K562 (cell line): ENCODE measurements at regions not wholly inside any gene's neighbourhood (a gene's known extent, or its start where the extent isn't known, plus 50 kb on each side); places are given as distances from the start of the nearest gene placed in this dataset.

Experiments
- ATAC-seq: fragments of 200-7000 bp; cut with Tn5 transposase; 3 replicates; pipeline ENCODE4 v1.9.1; 2020; ENCODE audit warnings: moderate library complexity
- BruUV-seq: library from RNA; stranded (reverse); fragments of 400-500 nt; replicated peaks from 2 replicates; lab custom pipeline; 2021; lab: Mats Ljungman, UMichigan
- CTCF ChIA-PET: fragments of 300-600 bp; formaldehyde crosslinking; extraction: SDS; loops from one replicate; lab custom pipeline; 2021; ENCODE audit warnings: low intra/inter-chr PET ratio; lab: Yijun Ruan, JAX
- POLR2A ChIA-PET: fragments of 300-600, 350-650 bp; sonication (Branson Sonifier 250); formaldehyde crosslinking; extraction: SDS; loops from one replicate; lab custom pipeline; 2021; ENCODE audit warnings: antibody characterized with exemption, inconsistent platforms; lab: Yijun Ruan, JAX
- DNase-seq, 4 experiments: peaks; one replicate each; pipeline versions ENCODE4 v3.0.0 to v3.0.0-alpha.2; 2011 to 2018; ENCODE audit warnings: low spot score in 3 of 4, mixed read lengths in 3 of 4; ENCODE audit errors: extremely low read depth in 1 of 4
- FAIRE-seq: peaks from 2 replicates; lab custom pipeline; 2011; peaks lifted over from hg19 to GRCh38; lab: Jason Lieb, UNC
- H2AFZ ChIP-seq: 2 replicates; pipeline ENCODE4 v1.6.0; 2011; ENCODE audit warnings: low read depth, low read length, control low read depth, inconsistent platforms
- H3K27ac ChIP-seq: fragments of 200-600 bp; 3 replicates; pipeline ENCODE4 v1.8.0; 2011; ENCODE audit warnings: low read depth, mild to moderate bottlenecking, control low read depth, inconsistent platforms, low read length, moderate library complexity, mixed read lengths; ENCODE audit errors: extremely low read depth
- H3K27me3 ChIP-seq, 2 experiments: fragments of 300-600 bp in 1 of 2; 2 replicates in 1 of 2; 3 replicates in 1 of 2; pipeline versions ENCODE4 v1.6.0 to v1.8.0; 2011; ENCODE audit warnings: inconsistent platforms in 2 of 2, low read length in 2 of 2, mild to moderate bottlenecking in 1 of 2, mixed read lengths in 1 of 2, moderate library complexity in 1 of 2; ENCODE audit not compliant: control insufficient read depth in 2 of 2, insufficient read depth in 2 of 2
- H3K36me3 ChIP-seq: fragments of 300-600 bp; 3 replicates; pipeline ENCODE4 v1.8.0; 2011; ENCODE audit warnings: mild to moderate bottlenecking, low read length, inconsistent platforms; ENCODE audit not compliant: control insufficient read depth, insufficient read depth
- H3K4me1 ChIP-seq, 2 experiments: fragments of 200-600 bp in 1 of 2; replicated peaks in 1 of 2; 2 replicates in 1 of 2; 3 replicates in 1 of 2; pipeline versions ENCODE4 v1.5.1 to v1.8.0; 2011; ENCODE audit warnings: inconsistent platforms in 2 of 2, low read length in 2 of 2, mild to moderate bottlenecking in 1 of 2, mixed read lengths in 1 of 2, moderate library complexity in 1 of 2; ENCODE audit not compliant: control insufficient read depth in 2 of 2, insufficient read depth in 2 of 2
- H3K4me2 ChIP-seq: 2 replicates; pipeline ENCODE4 v1.6.1; 2011; ENCODE audit warnings: low read length, control low read depth, inconsistent platforms, mixed read lengths; ENCODE audit not compliant: insufficient read depth
- H3K4me3 ChIP-seq: fragments of 200-600 bp; sonication (generic), shearing (Covaris generic); 2 replicates; pipeline ENCODE4 v1.5.1; 2016; ENCODE audit warnings: control low read depth, inconsistent platforms
- H3K79me2 ChIP-seq: fragments of 200-600 bp; 3 replicates; pipeline ENCODE4 v1.8.0; 2011; ENCODE audit warnings: low read length, inconsistent platforms; ENCODE audit not compliant: control insufficient read depth, insufficient read depth
- H3K9ac ChIP-seq, 2 experiments: 2 replicates each; pipeline versions ENCODE4 v1.6.0 to v1.6.1; 2011; ENCODE audit warnings: low read depth in 2 of 2, low read length in 2 of 2, control low read depth in 1 of 2, inconsistent platforms in 1 of 2, mild to moderate bottlenecking in 1 of 2, mixed read lengths in 1 of 2; ENCODE audit not compliant: insufficient read depth in 1 of 2
- H3K9me1 ChIP-seq: one replicate; pipeline ENCODE4 v1.6.0; 2011; ENCODE audit warnings: inconsistent platforms, mild to moderate bottlenecking, low read length, moderate library complexity; ENCODE audit not compliant: control insufficient read depth, insufficient read depth
- H3K9me3 ChIP-seq: replicated peaks from 2 replicates; pipeline ENCODE4 v1.5.1; 2011; ENCODE audit warnings: low read depth, low read length, inconsistent platforms; ENCODE audit not compliant: control insufficient read depth, insufficient read depth
- H4K20me1 ChIP-seq: replicated peaks from 2 replicates; pipeline ENCODE4 v1.6.1; 2011; ENCODE audit warnings: low read length, inconsistent platforms, mixed read lengths; ENCODE audit not compliant: control insufficient read depth, insufficient read depth
- ARID1B ChIP-seq: fragments of 450-650 bp; IDR thresholded peaks from 2 replicates; pipeline ENCODE4 v1.6.1; 2016; ENCODE audit warnings: antibody characterized with exemption, mild to moderate bottlenecking, inconsistent platforms
- CBX1 ChIP-seq: sonication (generic); IDR thresholded peaks from 2 replicates; pipeline ENCODE4 v1.6.1; 2016; ENCODE audit warnings: antibody characterized with exemption, low read depth, mild to moderate bottlenecking
- DPF2 ChIP-seq: fragments of 450-650 bp; IDR thresholded peaks from 2 replicates; pipeline ENCODE4 v1.6.1; 2016
- GTF2A2 ChIP-seq: IDR thresholded peaks from 2 replicates; pipeline ENCODE4 v1.6.1; 2016; ENCODE audit warnings: mild to moderate bottlenecking, missing genetic modification characterization, missing compliant biosample characterization
- HIVEP1 ChIP-seq: fragments of 250-450 bp; sonication (Bioruptor Pico); IDR thresholded peaks from 2 replicates; pipeline ENCODE4 v1.4.0; 2020; ENCODE audit warnings: mild to moderate bottlenecking
- HNRNPK ChIP-seq: fragments of 200-400 bp; formaldehyde crosslinking; IDR thresholded peaks from one replicate; pipeline ENCODE4 v1.6.1; 2018; ENCODE audit warnings: mild to moderate bottlenecking, low read depth, low read length; ENCODE audit not compliant: poor library complexity, severe bottlenecking
- MYBL2 ChIP-seq, 2 experiments: fragments of 450-650 bp in 1 of 2; sonication (generic) in 1 of 2; formaldehyde crosslinking in 1 of 2; IDR thresholded peaks; 2 replicates each; pipeline versions ENCODE4 v1.6.1 to v1.8.1; 2017 to 2022; ENCODE audit warnings: borderline replicate concordance in 1 of 2, inconsistent platforms in 1 of 2, low read depth in 1 of 2, mild to moderate bottlenecking in 1 of 2, missing genetic modification reagents in 1 of 2, moderate library complexity in 1 of 2
- PCBP2 ChIP-seq: fragments of 200-400 bp; formaldehyde crosslinking; IDR thresholded peaks from 2 replicates; pipeline ENCODE4 v1.6.1; 2018; ENCODE audit warnings: low read length, low read depth, mild to moderate bottlenecking, moderate library complexity; ENCODE audit not compliant: poor library complexity, severe bottlenecking
- POLR2B ChIP-seq: fragments of 450-650 bp; IDR thresholded peaks from 2 replicates; pipeline ENCODE4 v1.6.1; 2018; ENCODE audit warnings: low read depth; ENCODE audit not compliant: partially characterized antibody
- POLR3G ChIP-seq: IDR thresholded peaks from 2 replicates; pipeline ENCODE4 v1.6.1; 2011; ENCODE audit not compliant: insufficient read length, insufficient replicate concordance; ENCODE audit errors: extremely low read depth
- PURB ChIP-seq: sonication (generic); formaldehyde crosslinking; IDR thresholded peaks from 2 replicates; pipeline ENCODE4 v1.9.0; 2021; ENCODE audit warnings: low read depth, mild to moderate bottlenecking, missing genetic modification reagents
- ZBTB17 ChIP-seq: fragments of 450-650 bp; formaldehyde crosslinking; IDR thresholded peaks from 2 replicates; pipeline ENCODE4 v1.4.0; 2020; ENCODE audit warnings: mild to moderate bottlenecking
- ZFP30 ChIP-seq: fragments of 250-450 bp; sonication (Bioruptor Pico); IDR thresholded peaks from 2 replicates; pipeline ENCODE4 v1.8.0; 2022; ENCODE audit warnings: moderate library complexity, mild to moderate bottlenecking, inconsistent platforms, borderline replicate concordance
- ZNF699 ChIP-seq: fragments of 250-450 bp; sonication (Bioruptor Pico); IDR thresholded peaks from 2 replicates; pipeline ENCODE4 v1.8.0; 2021; ENCODE audit warnings: mild to moderate bottlenecking, moderate library complexity; ENCODE audit not compliant: insufficient replicate concordance
- ZNF707 ChIP-seq: fragments of 250-450 bp; sonication (Bioruptor Pico); conservative IDR thresholded peaks from 2 replicates; pipeline ENCODE4 v1.8.0; 2022; ENCODE audit warnings: inconsistent platforms, mild to moderate bottlenecking, moderate library complexity
- WGBS: fragments of 100-300 bp; shearing (Covaris generic); methylation state at CpG from one replicate; pipeline ENCODE4 v1.1.6; 2016; ENCODE audit warnings: low coverage, mixed read lengths; ENCODE audit not compliant: insufficient coverage; ENCODE audit errors: missing lambda C conversion rate; 5-methylcytosine and 5-hydroxymethylcytosine counted together
- in situ Hi-C: fragments of 300-500 bp; cut with MboI; formaldehyde crosslinking; loops from 4 replicates; pipeline ENCODE4 v1.15.0; 2018; ENCODE audit warnings: inconsistent platforms, mixed read lengths
- intact Hi-C: fragments of 100-400 bp; cut with micrococcal nuclease; formaldehyde crosslinking; loops from 2 replicates; pipeline ENCODE4 v1.14.2; 2022
- TF ChIP-seq, protein P1 (sequence below): sonication (generic); formaldehyde crosslinking; IDR thresholded peaks from 2 replicates; pipeline ENCODE4 v1.8.0; 2022; ENCODE audit warnings: mild to moderate bottlenecking, missing genetic modification reagents
- TF ChIP-seq, protein P2 (sequence below): fragments of 450-650 bp; IDR thresholded peaks from 2 replicates; pipeline ENCODE4 v1.6.1; 2014; ENCODE audit warnings: low read depth, mild to moderate bottlenecking, moderate library complexity, borderline replicate concordance

DNA sequence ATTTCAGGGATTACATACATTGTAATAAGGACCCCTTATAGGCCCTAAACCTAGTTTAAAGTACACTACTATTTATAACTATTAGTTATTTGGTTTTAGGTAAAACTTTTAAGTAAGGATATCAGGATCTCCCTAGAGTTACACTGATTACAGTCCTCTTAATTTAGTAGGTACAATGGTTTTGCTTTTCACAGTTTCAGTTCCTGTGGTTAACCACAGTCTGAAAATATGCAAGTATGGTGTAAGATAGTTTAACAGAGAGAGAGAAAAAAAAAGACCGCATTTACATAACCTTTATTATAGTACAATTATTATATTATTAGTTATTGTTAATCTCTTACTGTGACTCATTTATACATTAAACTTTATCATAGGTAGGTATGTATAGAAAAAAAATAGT, 725.3 kb upstream of the PTPRD start (continued):
- TF ChIP-seq HIVEP1 (CRISPR knock-in tag) (no peak), ZNF699 (CRISPR knock-in tag) (no peak), ZNF707 (CRISPR knock-in tag) (no peak)

DNA sequence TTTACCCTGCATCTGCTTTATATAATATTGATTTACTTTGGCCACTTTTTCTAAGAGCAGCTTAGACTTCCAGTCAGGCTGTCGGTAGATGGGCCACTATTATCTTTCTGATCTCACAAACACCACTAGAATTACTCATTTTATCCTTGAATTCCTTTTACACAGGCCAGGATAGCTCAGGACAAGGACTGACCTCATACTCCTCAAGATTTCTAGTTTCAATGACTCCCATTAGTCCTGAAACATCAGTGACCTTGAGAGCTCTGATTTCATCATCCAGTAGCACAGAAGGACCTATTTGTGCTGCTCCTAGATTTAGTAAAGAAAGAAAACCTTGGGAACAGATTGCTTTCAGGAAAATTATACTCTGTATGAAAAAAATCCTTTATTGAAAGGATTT, 727.9 kb upstream of the PTPRD start:
- intact Hi-C loops (no loop called here), in situ Hi-C loops (no loop called here)
- Histone ChIP-seq H3K4me2 (no peak overlapping the region), H3K9me1 (no peaks in the 10 kb centered on the region), H3K9ac (no peak overlapping the region), H3K27ac (no peak overlapping the region), H3K4me3 (no peak overlapping the region), H3K36me3 (no peaks in the 10 kb centered on the region), H3K79me2 (no peaks in the 10 kb centered on the region), H4K20me1 (no peaks in the 10 kb centered on the region), H2AFZ (no peak overlapping the region), H3K9me3 (no peaks in the 10 kb centered on the region), H3K4me1 (no peaks in the 10 kb centered on the region), H3K27me3 (no peaks in the 10 kb centered on the region)
- DNase-seq (no peak), ATAC-seq (no peak), FAIRE-seq (no peak)
- ChIA-PET CTCF (no interaction called here), POLR2A (no interaction called here)
- BruUV-seq: no TSS peak
- whole genome bisulfite sequencing: 0% methylated on average over 1 of the region's 1 CpG
- TF ChIP-seq PURB (CRISPR knock-in tag): no peak
- TF ChIP-seq ZFP30 (CRISPR knock-in tag): no peak
- no peak for TF ChIP-seq POLR3G
- no peak for TF ChIP-seq DPF2
- TF ChIP-seq ZBTB17 (CRISPR knock-in tag): no peak
- no peak for TF ChIP-seq CBX1
- TF ChIP-seq, protein P1, sequence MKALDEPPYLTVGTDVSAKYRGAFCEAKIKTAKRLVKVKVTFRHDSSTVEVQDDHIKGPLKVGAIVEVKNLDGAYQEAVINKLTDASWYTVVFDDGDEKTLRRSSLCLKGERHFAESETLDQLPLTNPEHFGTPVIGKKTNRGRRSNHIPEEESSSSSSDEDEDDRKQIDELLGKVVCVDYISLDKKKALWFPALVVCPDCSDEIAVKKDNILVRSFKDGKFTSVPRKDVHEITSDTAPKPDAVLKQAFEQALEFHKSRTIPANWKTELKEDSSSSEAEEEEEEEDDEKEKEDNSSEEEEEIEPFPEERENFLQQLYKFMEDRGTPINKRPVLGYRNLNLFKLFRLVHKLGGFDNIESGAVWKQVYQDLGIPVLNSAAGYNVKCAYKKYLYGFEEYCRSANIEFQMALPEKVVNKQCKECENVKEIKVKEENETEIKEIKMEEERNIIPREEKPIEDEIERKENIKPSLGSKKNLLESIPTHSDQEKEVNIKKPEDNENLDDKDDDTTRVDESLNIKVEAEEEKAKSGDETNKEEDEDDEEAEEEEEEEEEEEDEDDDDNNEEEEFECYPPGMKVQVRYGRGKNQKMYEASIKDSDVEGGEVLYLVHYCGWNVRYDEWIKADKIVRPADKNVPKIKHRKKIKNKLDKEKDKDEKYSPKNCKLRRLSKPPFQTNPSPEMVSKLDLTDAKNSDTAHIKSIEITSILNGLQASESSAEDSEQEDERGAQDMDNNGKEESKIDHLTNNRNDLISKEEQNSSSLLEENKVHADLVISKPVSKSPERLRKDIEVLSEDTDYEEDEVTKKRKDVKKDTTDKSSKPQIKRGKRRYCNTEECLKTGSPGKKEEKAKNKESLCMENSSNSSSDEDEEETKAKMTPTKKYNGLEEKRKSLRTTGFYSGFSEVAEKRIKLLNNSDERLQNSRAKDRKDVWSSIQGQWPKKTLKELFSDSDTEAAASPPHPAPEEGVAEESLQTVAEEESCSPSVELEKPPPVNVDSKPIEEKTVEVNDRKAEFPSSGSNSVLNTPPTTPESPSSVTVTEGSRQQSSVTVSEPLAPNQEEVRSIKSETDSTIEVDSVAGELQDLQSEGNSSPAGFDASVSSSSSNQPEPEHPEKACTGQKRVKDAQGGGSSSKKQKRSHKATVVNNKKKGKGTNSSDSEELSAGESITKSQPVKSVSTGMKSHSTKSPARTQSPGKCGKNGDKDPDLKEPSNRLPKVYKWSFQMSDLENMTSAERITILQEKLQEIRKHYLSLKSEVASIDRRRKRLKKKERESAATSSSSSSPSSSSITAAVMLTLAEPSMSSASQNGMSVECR: no peak
- TF ChIP-seq GTF2A2 (tag): no peak
- no peak for TF ChIP-seq MYBL2 (IDR thresholded peaks at IDR 0.05; ENCODE audit: low read depth)
- TF ChIP-seq MYBL2 (CRISPR knock-in tag; IDR thresholded peaks at IDR 0.05; ENCODE audit: borderline replicate concordance): no peak
- TF ChIP-seq, protein P2, sequence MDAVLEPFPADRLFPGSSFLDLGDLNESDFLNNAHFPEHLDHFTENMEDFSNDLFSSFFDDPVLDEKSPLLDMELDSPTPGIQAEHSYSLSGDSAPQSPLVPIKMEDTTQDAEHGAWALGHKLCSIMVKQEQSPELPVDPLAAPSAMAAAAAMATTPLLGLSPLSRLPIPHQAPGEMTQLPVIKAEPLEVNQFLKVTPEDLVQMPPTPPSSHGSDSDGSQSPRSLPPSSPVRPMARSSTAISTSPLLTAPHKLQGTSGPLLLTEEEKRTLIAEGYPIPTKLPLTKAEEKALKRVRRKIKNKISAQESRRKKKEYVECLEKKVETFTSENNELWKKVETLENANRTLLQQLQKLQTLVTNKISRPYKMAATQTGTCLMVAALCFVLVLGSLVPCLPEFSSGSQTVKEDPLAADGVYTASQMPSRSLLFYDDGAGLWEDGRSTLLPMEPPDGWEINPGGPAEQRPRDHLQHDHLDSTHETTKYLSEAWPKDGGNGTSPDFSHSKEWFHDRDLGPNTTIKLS: no peak
- no peak for TF ChIP-seq ARID1B
- TF ChIP-seq HNRNPK: no peak
- TF ChIP-seq PCBP2: no peak
- TF ChIP-seq POLR2B: no peak
